Ureter (tissue), 1 donor: ENCODE measurements at regions not wholly inside any gene's neighbourhood (a gene's known extent, or its start where the extent isn't known, plus 50 kb on each side); places are given as distances from the start of the nearest gene placed in this dataset.
"Not testable (repeated sequence)": the region's sequence is repeated elsewhere in the genome, so short reads cannot be mapped to it uniquely, and the experiment has no call there.

Source experiments
- DNase-seq: peaks from one replicate; pipeline ENCODE4 v3.0.0-alpha.2; 2020; ENCODE audit warnings: low spot score
- donor health status: DM: yes; HTN: yes; CAD: no.

- DNase-seq, result no peak
Observed at GRCh38 chr9:78905387-78905786, 608.5 kb downstream of the PSAT1 start.

- no peak for DNase-seq
Observed at GRCh38 chr9:78905986-78906755, 609.2 kb downstream of the PSAT1 start.

- DNase-seq, result no peak
Observed at GRCh38 chr9:78909566-78909965, 612.6 kb downstream of the PSAT1 start.

GRCh38 chr9:78916884-78917283, 620.0 kb downstream of the PSAT1 start:
- not testable (repeated sequence) for DNase-seq

- DNase-seq, result no peak
Observed at GRCh38 chr9:78918976-78919375, 622.1 kb downstream of the PSAT1 start.

GRCh38 chr9:78919701-78920100, 622.8 kb downstream of the PSAT1 start:
- DNase-seq, result no peak

- no peak for DNase-seq
Observed at GRCh38 chr9:78921341-78921740, 624.4 kb downstream of the PSAT1 start.

- DNase-seq, result no peak
Observed at GRCh38 chr9:78923966-78924659, 627.2 kb downstream of the PSAT1 start.

GRCh38 chr9:78927099-78927940, 630.4 kb downstream of the PSAT1 start:
- no peak for DNase-seq

GRCh38 chr9:78928625-78929405, 631.9 kb downstream of the PSAT1 start:
- no peak for DNase-seq

GRCh38 chr9:78930281-78930680, 633.4 kb downstream of the PSAT1 start:
- DNase-seq, result no peak

GRCh38 chr9:78932849-78933627, 636.1 kb downstream of the PSAT1 start:
- DNase-seq, result no peak

GRCh38 chr9:78934880-78935279, 636.9 kb upstream of the TLE4 start:
- DNase-seq, result no peak

- DNase-seq, result no peak
Observed at GRCh38 chr9:78938821-78939220, 632.9 kb upstream of the TLE4 start.

GRCh38 chr9:78939311-78940065, 632.3 kb upstream of the TLE4 start:
- no peak for DNase-seq

GRCh38 chr9:78940121-78940855, 631.5 kb upstream of the TLE4 start:
- no peak for DNase-seq

GRCh38 chr9:78954286-78954685, 617.5 kb upstream of the TLE4 start:
- no peak for DNase-seq

GRCh38 chr9:78958892-78959291, 612.9 kb upstream of the TLE4 start:
- no peak for DNase-seq

- no peak for DNase-seq
Observed at GRCh38 chr9:78962156-78962555, 609.6 kb upstream of the TLE4 start.
